Endodermal cell (in vitro differentiated cells): ENCODE measurements at regions not wholly inside any gene's neighbourhood (a gene's known extent, or its start where the extent isn't known, plus 50 kb on each side); places are given as distances from the start of the nearest gene placed in this dataset.

Experiments
- DNase-seq: peaks from one replicate; pipeline ENCODE4 v3.0.0-alpha.2; 2017
- H3K27ac ChIP-seq: 2 replicates; pipeline ENCODE4 v1.5.1; 2013; ENCODE audit warnings: mild to moderate bottlenecking, low read depth, low read length, moderate library complexity
- H3K27me3 ChIP-seq: 2 replicates; pipeline ENCODE4 v1.6.1; 2013; ENCODE audit warnings: mild to moderate bottlenecking, low read length, moderate library complexity; ENCODE audit not compliant: insufficient read depth, control insufficient read depth, poor library complexity, severe bottlenecking
- H3K36me3 ChIP-seq: 2 replicates; pipeline ENCODE4 v1.7.0; 2013; ENCODE audit warnings: mild to moderate bottlenecking, low read length, moderate library complexity; ENCODE audit not compliant: control insufficient read depth, insufficient read depth
- H3K4me1 ChIP-seq: one replicate; pipeline ENCODE4 v1.7.0; 2013; ENCODE audit warnings: low read length; ENCODE audit not compliant: control insufficient read depth, insufficient read depth
- H3K4me3 ChIP-seq: 2 replicates; pipeline ENCODE4 v1.5.1; 2013; ENCODE audit warnings: mild to moderate bottlenecking, low read length, moderate library complexity
- H3K9ac ChIP-seq: 2 replicates; pipeline ENCODE4 v1.6.1; 2013; ENCODE audit warnings: mild to moderate bottlenecking, low read length, moderate library complexity; ENCODE audit not compliant: poor library complexity, severe bottlenecking; ENCODE audit errors: extremely low read depth
- H3K9me3 ChIP-seq: 2 replicates; pipeline ENCODE4 v1.6.1; 2013; ENCODE audit warnings: mild to moderate bottlenecking, low read length, moderate library complexity; ENCODE audit not compliant: control insufficient read depth
- H3K27ac Mint-ChIP-seq: 2 replicates; pipeline ENCODE4 v1.8.0; 2020; ENCODE audit warnings: mixed read lengths
- H3K27me3 Mint-ChIP-seq: 2 replicates; pipeline ENCODE4 v1.8.0; 2021; ENCODE audit warnings: mild to moderate bottlenecking, mixed read lengths; ENCODE audit not compliant: insufficient read depth
- H3K36me3 Mint-ChIP-seq: 2 replicates; pipeline ENCODE4 v1.8.0; 2020; ENCODE audit warnings: low read depth, mixed read lengths
- H3K4me1 Mint-ChIP-seq: 2 replicates; pipeline ENCODE4 v1.8.0; 2020; ENCODE audit warnings: mixed read lengths
- H3K4me3 Mint-ChIP-seq: 2 replicates; pipeline ENCODE4 v1.8.0; 2020; ENCODE audit warnings: mild to moderate bottlenecking, moderate library complexity, mixed read lengths
- H3K9me3 Mint-ChIP-seq: 2 replicates; pipeline ENCODE4 v1.8.0; 2020; ENCODE audit warnings: mild to moderate bottlenecking, mixed read lengths
- CTCF ChIP-seq: fragments of 200-600 bp; sonication (generic); conservative IDR thresholded peaks from 2 replicates; pipeline ENCODE4 v1.5.0; 2021; ENCODE audit warnings: antibody characterized with exemption, mild to moderate bottlenecking
- WGBS, 2 experiments: methylation state at CpG; one replicate each; pipeline versions ENCODE4 v1.1.5 to v1.1.7; 2013; ENCODE audit warnings: missing lambda C conversion rate in 2 of 2, mixed read lengths in 1 of 2; ENCODE audit not compliant: insufficient coverage in 1 of 2, insufficient read length in 1 of 2; 5-methylcytosine and 5-hydroxymethylcytosine counted together

- H3K4me1 Mint-ChIP-seq = peaks cover 10% of the 10 kb centered on the region
- no peaks in the 10 kb centered on the region for H3K27me3 Mint-ChIP-seq
- no peak overlapping the region for H3K27ac Mint-ChIP-seq
- no peaks in the 10 kb centered on the region for H3K4me1 ChIP-seq
- DNase-seq = no peak
- H3K27me3 ChIP-seq = no peaks in the 10 kb centered on the region
- TF ChIP-seq CTCF = no peak
- H3K36me3 Mint-ChIP-seq = no peaks in the 10 kb centered on the region
- no peaks in the 10 kb centered on the region for H3K9me3 ChIP-seq
- H3K9ac ChIP-seq = no peak overlapping the region
- H3K4me3 ChIP-seq = no peak overlapping the region
- H3K27ac ChIP-seq = no peak overlapping the region
- H3K4me3 Mint-ChIP-seq = no peak overlapping the region
- H3K9me3 Mint-ChIP-seq = no peaks in the 10 kb centered on the region
- H3K36me3 ChIP-seq = no peaks in the 10 kb centered on the region
- 60 to 70% methylated on average over 2 to 3 of the region's 3 CpGs for WGBS, 2 experiments
These were observed 287.0 kb downstream of the GASK1B start for GRCh38 chr4:157885811-157886210.

DNA sequence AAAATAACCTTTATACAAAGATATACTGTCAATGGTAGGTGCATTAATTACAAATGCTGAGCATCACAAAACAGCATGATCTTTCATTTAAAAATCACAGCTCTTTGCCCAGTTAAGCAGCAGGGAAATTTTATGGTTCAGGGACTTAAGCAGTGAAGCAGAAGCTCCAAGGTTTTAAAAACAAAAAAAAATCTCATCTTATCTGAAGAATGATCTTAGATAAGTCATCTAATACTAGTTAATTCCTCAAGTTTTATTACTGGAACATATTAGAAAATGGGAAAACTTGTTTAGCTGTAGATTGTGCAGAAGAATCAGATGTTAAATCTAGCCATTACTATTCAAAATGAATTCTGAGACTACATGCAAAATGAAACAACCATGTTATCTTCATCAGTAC lies 289.9 kb downstream of the GASK1B start:
- no peak overlapping the region for H3K4me3 ChIP-seq
- TF ChIP-seq CTCF = no peak
- no peak for DNase-seq
- H3K4me1 Mint-ChIP-seq = peaks cover 6% of the 10 kb centered on the region
- H3K4me1 ChIP-seq = no peaks in the 10 kb centered on the region
- no peaks in the 10 kb centered on the region for H3K9me3 Mint-ChIP-seq
- no peak overlapping the region for H3K27ac ChIP-seq
- H3K4me3 Mint-ChIP-seq = no peak overlapping the region
- no peaks in the 10 kb centered on the region for H3K27me3 ChIP-seq
- no peak overlapping the region for H3K9ac ChIP-seq
- H3K36me3 ChIP-seq = no peaks in the 10 kb centered on the region
- H3K27ac Mint-ChIP-seq = no peak overlapping the region
- no peaks in the 10 kb centered on the region for H3K36me3 Mint-ChIP-seq
- H3K27me3 Mint-ChIP-seq = no peaks in the 10 kb centered on the region
- no peaks in the 10 kb centered on the region for H3K9me3 ChIP-seq

DNA sequence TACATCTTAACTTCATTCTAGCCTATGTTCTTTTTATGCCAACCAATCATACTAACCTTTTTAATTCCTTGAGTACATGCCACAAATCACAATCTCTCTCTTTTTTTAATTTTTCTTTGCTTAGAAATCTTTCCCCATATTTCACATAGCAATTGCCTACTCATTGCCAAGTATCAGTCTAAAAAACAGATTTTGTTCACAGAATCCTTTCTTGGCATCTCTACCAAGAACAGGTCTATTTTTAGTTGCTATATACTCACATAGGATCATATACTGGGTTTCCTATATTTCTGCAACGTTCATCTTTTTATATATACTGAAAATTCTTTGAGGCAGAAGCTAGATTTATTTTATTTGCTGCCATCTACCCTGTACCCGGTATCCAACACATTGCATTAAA lies 292.1 kb downstream of the GASK1B start:
- H3K36me3 ChIP-seq = no peaks in the 10 kb centered on the region
- Mint-ChIP-seq H3K36me3 (no peaks in the 10 kb centered on the region), H3K9me3 (no peaks in the 10 kb centered on the region), H3K27ac (no peak overlapping the region), H3K27me3 (no peaks in the 10 kb centered on the region), H3K4me3 (no peak overlapping the region), H3K4me1 (no peaks in the 10 kb centered on the region)
- 100% methylated on average over 2 of the region's 2 CpGs; no CpG with 5 or more reads in 1 of the 2 experiments for WGBS, 2 experiments
- no peaks in the 10 kb centered on the region for H3K27me3 ChIP-seq
- no peaks in the 10 kb centered on the region for H3K9me3 ChIP-seq
- no peak overlapping the region for H3K9ac ChIP-seq
- H3K4me1 ChIP-seq = no peaks in the 10 kb centered on the region
- no peak overlapping the region for H3K4me3 ChIP-seq
- TF ChIP-seq CTCF = no peak
- DNase-seq = no peak
- H3K27ac ChIP-seq = no peak overlapping the region
